Memory B cell (primary cell): ENCODE measurements at regions not wholly inside any gene's neighbourhood (a gene's known extent, or its start where the extent isn't known, plus 50 kb on each side); places are given as distances from the start of the nearest gene placed in this dataset.

Source experiments
- ATAC-seq: fragments of 150-1000 bp; cut with Tn5 transposase; 2 replicates; pipeline ENCODE4 v1.10.0; 2021; ENCODE audit warnings: low read depth, mild to moderate bottlenecking, moderate library complexity
- DNase-seq, 2 donors: peaks; one replicate each; pipeline ENCODE4 v3.0.0; 2022; ENCODE audit warnings: low spot score in 2 of 2
- H3K27ac Mint-ChIP-seq: one replicate; pipeline ENCODE4 v1.8.0; 2022; ENCODE audit warnings: mild to moderate bottlenecking, moderate library complexity, mixed read lengths
- H3K27me3 Mint-ChIP-seq: one replicate; pipeline ENCODE4 v1.8.0; 2022; ENCODE audit warnings: mixed read lengths
- H3K36me3 Mint-ChIP-seq: one replicate; pipeline ENCODE4 v1.8.0; 2022; ENCODE audit warnings: mild to moderate bottlenecking, mixed read lengths
- H3K4me1 Mint-ChIP-seq: one replicate; pipeline ENCODE4 v1.8.0; 2022; ENCODE audit warnings: mixed read lengths
- H3K4me3 Mint-ChIP-seq: one replicate; pipeline ENCODE4 v1.8.0; 2022; ENCODE audit warnings: mild to moderate bottlenecking, moderate library complexity, mixed read lengths
- H3K9me3 Mint-ChIP-seq: one replicate; pipeline ENCODE4 v1.8.0; 2022; ENCODE audit warnings: mixed read lengths

DNA sequence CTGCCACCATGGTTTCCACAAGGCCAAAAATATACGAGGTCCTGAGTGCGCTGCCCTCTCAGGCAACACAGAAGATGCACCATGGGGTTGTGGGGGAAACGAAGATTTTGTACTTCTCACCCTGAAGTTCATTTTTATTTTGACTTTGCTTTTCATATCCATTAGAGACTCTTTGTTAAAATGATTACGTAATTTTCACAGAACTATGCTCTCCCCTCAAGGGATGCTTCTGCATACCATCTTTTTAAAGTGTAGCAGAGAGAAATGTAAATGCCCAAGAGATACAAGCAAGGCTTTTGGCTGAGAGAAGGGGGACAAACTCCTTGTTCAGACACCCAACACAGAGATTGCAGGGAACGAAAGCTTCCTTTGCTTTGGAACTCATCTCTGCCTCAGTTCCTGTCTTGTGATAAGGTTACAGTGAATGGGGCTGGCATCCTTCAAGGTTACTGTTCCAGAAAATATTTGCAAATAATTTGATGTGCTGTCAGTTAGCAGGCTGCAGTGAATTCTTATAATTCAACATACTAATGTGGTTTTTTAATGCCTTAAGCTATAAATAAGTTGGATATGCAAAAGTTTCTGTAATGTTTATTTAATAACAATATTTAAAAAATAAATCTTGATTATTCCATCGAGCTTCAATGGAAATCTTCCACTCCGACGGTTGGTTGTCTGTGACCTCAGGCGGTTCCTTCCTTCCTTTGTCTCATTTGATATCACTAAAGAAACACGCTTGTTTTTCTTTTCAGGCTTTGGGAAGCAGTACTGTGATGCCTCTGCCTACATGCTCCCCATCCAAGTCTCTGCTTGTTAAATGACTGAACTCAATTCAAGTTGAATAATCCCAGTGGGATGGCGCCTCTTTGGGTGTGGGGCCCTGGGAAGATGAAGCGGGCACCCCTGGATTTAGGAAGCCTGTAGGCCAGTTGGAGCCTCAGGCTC lies 209.3 kb upstream of the CTBP2 start:
- Mint-ChIP-seq H3K4me3 (no peak overlapping the region), H3K4me1 (no peaks in the 10 kb centered on the region), H3K9me3 (peaks cover 11% of the 10 kb centered on the region), H3K36me3 (peaks cover 2% of the 10 kb centered on the region), H3K27ac (no peak overlapping the region), H3K27me3 (peaks cover 4% of the 10 kb centered on the region)
- no peak for DNase-seq
- ATAC-seq = no peak

DNA sequence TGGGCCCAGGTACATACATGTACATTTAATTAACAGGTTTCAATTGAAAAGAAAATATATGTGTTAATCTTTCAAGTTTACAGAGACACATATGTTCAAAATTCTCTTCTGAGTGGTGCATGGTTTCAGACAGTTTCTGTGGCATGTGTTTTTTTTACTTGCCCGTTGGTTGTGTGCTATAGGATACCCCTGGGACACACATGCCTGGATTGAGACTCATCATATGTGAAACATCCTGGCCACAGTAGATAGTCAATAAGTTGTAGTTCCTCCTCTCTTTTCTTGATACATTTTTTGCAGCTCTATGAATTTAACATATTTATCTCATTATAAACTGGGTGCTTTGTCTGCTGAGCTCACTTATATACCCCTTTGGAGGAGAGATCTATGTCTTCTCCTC lies 207.8 kb upstream of the CTBP2 start:
- Mint-ChIP-seq H3K9me3 (peaks cover 11% of the 10 kb centered on the region), H3K4me3 (no peak overlapping the region), H3K27me3 (peaks cover 4% of the 10 kb centered on the region), H3K36me3 (peaks cover 2% of the 10 kb centered on the region), H3K4me1 (no peaks in the 10 kb centered on the region), H3K27ac (no peak overlapping the region)
- ATAC-seq (no peak), DNase-seq (no peak)

DNA sequence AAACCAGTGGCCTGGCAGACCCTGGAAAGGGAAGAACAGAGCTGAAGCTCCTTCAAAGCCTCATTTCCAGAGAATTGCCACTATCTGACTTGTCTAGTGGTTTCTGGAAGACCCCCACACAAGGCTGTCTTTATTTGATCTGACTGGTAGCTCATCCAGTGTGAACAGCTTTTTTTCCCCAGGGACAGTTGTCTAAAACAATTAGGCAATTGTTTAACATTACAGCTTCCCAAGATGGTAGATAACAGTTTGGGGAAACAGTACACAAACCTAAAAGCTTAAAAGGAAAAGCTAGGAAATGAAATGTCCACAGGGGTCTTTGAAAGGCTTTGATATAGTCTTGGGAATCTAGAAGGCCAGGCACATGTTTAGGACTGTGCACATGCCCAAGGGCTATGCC lies 203.4 kb upstream of the CTBP2 start:
- peaks cover 4% of the 10 kb centered on the region for H3K27me3 Mint-ChIP-seq
- peaks cover 2% of the 10 kb centered on the region for H3K36me3 Mint-ChIP-seq

DNA sequence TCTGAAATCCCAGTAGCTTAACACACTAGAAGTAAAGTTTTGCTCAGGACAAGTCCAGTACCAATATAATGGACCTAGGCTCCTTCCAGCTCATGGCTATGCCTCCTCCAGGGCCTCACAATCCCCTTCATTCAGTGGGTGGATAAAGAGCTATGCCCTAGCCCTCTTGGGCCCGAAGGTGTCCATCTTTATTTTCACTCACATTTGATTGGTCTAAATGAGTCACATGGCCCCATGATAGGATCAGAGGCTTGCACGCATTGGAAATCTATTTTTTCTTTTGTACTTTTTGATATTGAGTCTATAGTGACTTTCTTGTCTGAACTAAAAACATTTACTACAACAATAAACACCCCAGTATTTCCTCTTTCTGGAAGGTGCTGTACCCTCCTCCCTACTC lies 202.6 kb upstream of the CTBP2 start:
- H3K27me3 Mint-ChIP-seq = peaks cover 4% of the 10 kb centered on the region
- no peak overlapping the region for H3K4me3 Mint-ChIP-seq
- ATAC-seq (no peak), DNase-seq (no peak)
- no peak overlapping the region for H3K27ac Mint-ChIP-seq
- H3K36me3 Mint-ChIP-seq = peaks cover 2% of the 10 kb centered on the region
- no peaks in the 10 kb centered on the region for H3K4me1 Mint-ChIP-seq
- H3K9me3 Mint-ChIP-seq = peaks cover 18% of the 10 kb centered on the region

More for the DNA sequence above, 203.4 kb upstream of the CTBP2 start:
- no peak overlapping the region for H3K27ac Mint-ChIP-seq
- DNase-seq (no peak), ATAC-seq (no peak)
- H3K4me3 Mint-ChIP-seq = no peak overlapping the region
- no peaks in the 10 kb centered on the region for H3K4me1 Mint-ChIP-seq
- H3K9me3 Mint-ChIP-seq = peaks cover 18% of the 10 kb centered on the region

DNA sequence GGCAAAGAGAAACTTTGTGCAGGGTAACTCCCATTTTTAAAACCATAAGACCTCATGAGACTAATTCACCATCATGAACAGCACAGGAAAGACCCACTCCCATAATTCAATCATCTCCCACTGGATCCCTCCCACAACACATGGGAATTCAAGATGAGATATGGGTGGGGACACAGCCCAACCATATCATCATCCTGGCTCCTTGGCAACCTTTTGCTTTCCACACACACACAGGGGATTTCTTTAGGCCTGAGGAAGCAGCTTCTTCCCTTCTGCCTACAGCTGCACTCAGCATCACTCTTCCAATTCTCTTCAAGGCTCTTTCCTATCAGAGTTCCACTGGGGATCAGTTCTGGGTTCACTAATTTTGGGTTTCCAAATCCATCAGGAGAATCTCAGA lies 199.0 kb upstream of the CTBP2 start:
- Mint-ChIP-seq H3K36me3 (no peaks in the 10 kb centered on the region), H3K4me1 (no peaks in the 10 kb centered on the region), H3K9me3 (peaks cover 9% of the 10 kb centered on the region), H3K4me3 (no peak overlapping the region), H3K27me3 (peaks cover 2% of the 10 kb centered on the region), H3K27ac (no peak overlapping the region)
- no peak for DNase-seq
- ATAC-seq = no peak

DNA sequence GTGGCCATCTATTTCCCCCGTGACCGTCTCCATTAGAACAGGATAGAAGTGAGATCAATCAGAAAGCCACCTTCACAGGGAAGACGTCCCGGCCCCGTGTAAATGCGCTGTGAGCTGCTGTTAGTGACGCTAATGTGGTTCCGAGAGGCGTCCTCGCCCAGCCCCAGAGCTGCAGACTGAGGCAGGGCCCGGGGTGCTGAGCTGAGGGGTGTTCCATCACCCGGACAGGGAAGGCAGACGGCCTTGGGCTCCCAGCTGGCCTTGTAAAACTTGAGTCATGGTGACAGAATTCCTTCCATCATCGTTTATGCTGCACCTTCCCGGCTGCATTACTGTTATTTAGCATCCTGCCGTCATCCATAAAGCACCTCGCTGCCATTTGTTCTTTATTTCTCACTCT lies 195.3 kb upstream of the CTBP2 start:
- DNase-seq (no peak), ATAC-seq (no peak)
- H3K27ac Mint-ChIP-seq = no peak overlapping the region
- H3K9me3 Mint-ChIP-seq = peaks cover 9% of the 10 kb centered on the region
- no peaks in the 10 kb centered on the region for H3K36me3 Mint-ChIP-seq
- peaks cover 2% of the 10 kb centered on the region for H3K27me3 Mint-ChIP-seq
- no peaks in the 10 kb centered on the region for H3K4me1 Mint-ChIP-seq
- H3K4me3 Mint-ChIP-seq = no peak overlapping the region

DNA sequence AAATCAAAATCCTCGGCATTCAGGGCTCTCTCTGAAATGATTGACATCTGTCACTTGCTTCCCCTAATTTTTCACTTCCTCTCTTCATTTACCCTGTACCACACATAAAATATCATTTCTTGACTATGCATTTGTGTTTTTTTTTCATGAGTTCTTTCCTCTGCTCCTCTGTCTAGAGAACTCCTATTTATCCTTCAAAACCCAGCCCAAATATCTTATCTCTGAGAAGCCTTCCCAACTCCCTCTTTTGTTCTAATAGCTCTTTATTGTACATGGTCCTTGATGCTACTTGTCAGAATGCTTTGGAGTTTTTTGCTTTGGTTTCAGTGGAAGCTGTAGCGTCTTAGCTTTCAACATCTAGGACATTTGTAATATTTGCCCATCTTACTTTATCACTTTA lies 190.2 kb upstream of the CTBP2 start:
- Mint-ChIP-seq H3K27ac (no peak overlapping the region), H3K4me3 (no peak overlapping the region), H3K36me3 (no peaks in the 10 kb centered on the region), H3K27me3 (peaks cover 3% of the 10 kb centered on the region), H3K9me3 (no peaks in the 10 kb centered on the region), H3K4me1 (no peaks in the 10 kb centered on the region)
- DNase-seq (no peak), ATAC-seq (no peak)

DNA sequence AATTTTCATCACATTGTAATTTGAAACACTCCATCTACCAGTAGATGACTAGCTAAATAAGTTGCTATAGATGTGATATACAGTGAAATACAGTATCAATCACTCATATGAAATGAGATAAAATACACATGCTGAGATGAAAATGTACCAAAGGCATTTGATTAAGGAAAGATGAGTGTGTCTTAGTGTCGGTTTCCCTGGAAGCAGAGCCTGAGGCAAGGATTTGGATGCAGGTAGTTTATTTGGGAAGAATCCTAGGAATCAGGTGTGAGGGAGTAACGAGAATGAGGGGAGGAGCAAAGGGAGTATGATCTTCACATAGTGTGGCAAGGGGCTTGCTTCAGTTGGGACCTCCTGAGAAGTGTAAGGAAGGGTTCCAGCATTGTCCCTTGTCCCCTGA lies 188.2 kb upstream of the CTBP2 start:
- DNase-seq (no peak), ATAC-seq (no peak)
- H3K4me3 Mint-ChIP-seq = no peak overlapping the region
- H3K36me3 Mint-ChIP-seq = no peaks in the 10 kb centered on the region
- no peak overlapping the region for H3K27ac Mint-ChIP-seq
- H3K27me3 Mint-ChIP-seq = peaks cover 6% of the 10 kb centered on the region
- no peaks in the 10 kb centered on the region for H3K9me3 Mint-ChIP-seq
- H3K4me1 Mint-ChIP-seq = peaks cover 4% of the 10 kb centered on the region

DNA sequence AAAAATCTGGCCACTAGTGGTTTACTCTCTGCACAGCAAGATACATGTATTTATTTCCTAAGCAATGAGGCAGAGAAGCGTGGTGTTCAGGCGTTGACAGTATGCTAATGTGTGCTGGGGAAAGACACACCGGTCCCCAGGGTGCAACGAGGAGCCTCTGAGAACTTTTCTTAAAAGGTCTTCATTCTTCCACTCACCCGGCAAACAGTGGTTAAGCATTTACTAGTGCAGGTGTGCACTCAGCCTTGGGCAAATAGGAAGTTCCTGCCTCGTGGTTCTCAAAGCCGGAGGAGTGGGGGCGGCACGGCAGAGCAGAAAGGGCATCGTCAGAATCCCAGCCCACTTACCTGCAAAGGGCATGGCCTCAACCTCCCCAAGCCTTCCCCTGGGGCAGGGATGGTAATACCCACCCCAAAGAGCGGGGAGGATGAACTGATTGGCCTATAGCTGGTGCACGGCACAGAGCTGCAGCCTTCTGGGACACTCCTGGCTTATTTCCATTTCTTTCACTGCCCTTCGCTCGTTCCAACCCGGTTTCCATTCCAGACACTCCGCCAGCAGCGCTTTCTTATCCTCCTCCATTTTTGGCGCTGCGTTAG lies 184.3 kb upstream of the CTBP2 start:
- peaks cover 2% of the 10 kb centered on the region for H3K9me3 Mint-ChIP-seq
- no peak for DNase-seq
- no peaks in the 10 kb centered on the region for H3K36me3 Mint-ChIP-seq
- H3K4me3 Mint-ChIP-seq = no peak overlapping the region
- H3K27me3 Mint-ChIP-seq = peaks cover 8% of the 10 kb centered on the region
- ATAC-seq = no peak
- H3K4me1 Mint-ChIP-seq = peaks cover 4% of the 10 kb centered on the region
- H3K27ac Mint-ChIP-seq = no peak overlapping the region

DNA sequence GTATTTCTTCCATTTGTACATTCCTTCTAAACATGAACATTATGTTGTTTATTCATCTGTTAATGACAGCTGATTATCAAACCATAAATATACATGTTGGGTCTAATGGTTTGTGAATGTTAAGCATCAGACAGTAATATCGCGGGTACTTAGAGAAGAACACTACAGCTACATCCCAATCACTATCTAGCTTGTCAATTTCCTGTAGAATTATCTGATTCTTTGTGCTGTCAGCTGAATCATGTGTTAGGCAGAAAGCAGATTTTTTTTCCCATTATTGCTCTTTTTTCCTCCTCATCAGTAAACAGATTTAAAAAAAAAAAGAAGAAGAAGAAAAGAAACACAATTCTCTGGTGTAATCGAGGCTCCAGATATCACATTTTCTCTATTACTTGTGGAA lies 183.6 kb upstream of the CTBP2 start:
- ATAC-seq (no peak), DNase-seq (no peak)
- H3K27ac Mint-ChIP-seq = no peak overlapping the region
- H3K27me3 Mint-ChIP-seq = peaks cover 8% of the 10 kb centered on the region
- H3K4me3 Mint-ChIP-seq = no peak overlapping the region
- H3K4me1 Mint-ChIP-seq = peaks cover 4% of the 10 kb centered on the region
- peaks cover 7% of the 10 kb centered on the region for H3K9me3 Mint-ChIP-seq
- H3K36me3 Mint-ChIP-seq = no peaks in the 10 kb centered on the region

DNA sequence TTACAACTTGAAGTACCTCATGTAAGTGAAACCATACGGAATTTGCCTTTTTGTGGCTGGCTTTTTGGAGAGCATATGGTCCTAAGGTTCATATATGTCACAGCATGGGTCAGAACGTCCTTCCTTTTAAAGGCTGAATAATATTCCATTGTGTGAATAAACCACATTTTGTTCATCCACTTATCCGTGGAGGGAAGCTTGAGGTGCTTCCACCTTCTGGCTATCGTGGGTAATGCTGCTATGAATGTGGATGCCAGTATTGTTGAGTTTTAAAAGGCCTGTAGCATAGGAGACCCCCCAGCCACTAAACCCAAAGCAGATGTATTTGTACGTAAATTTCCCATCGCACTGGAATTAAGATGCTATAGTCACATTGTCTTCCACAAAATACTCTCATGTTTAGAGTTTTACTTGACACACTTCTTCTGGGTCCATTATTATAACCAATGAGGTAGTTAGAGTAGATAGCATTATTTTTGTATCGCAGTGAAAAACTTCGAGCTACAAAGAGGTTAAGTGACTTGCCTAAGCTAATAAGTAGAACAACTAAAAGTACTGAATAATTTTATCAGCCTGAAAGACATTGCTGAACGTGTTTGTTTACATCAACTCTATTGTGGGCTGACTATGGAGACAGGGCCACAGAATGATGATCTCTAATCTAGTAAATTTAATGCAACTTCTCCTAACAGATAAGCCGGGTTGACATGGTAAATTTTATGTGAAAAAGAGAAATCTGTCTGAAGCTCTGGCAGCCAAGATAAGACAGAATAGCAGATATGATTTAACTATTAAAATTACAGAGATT lies 183.0 kb upstream of the CTBP2 start:
- Mint-ChIP-seq H3K4me3 (no peak overlapping the region), H3K36me3 (no peaks in the 10 kb centered on the region), H3K27ac (no peak overlapping the region), H3K27me3 (peaks cover 8% of the 10 kb centered on the region), H3K9me3 (peaks cover 9% of the 10 kb centered on the region), H3K4me1 (peaks cover 4% of the 10 kb centered on the region)
- DNase-seq (no peak), ATAC-seq (no peak)

DNA sequence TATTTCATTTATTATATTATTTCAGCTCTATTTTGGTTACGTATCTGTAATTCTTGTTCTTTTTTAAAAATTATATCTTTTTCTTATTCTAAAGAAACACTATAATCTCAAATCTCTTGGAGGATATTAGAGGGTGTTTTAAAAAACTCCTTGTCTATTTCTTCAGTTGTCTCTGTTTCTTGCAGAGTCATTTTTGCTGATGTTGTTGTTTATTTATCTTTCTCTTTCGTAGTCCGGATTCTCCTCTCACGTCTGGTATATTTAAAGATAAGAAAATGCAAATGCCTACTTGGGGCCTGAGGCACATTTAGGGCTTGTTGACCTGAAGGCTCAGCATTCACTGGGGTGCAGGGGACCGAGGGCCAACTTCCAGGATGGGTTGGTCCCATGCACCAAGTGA lies 181.2 kb upstream of the CTBP2 start:
- Mint-ChIP-seq H3K4me3 (no peak overlapping the region), H3K27ac (no peak overlapping the region), H3K36me3 (no peaks in the 10 kb centered on the region), H3K27me3 (peaks cover 6% of the 10 kb centered on the region), H3K9me3 (peaks cover 13% of the 10 kb centered on the region), H3K4me1 (peaks cover 4% of the 10 kb centered on the region)
- no peak for DNase-seq
- no peak for ATAC-seq

DNA sequence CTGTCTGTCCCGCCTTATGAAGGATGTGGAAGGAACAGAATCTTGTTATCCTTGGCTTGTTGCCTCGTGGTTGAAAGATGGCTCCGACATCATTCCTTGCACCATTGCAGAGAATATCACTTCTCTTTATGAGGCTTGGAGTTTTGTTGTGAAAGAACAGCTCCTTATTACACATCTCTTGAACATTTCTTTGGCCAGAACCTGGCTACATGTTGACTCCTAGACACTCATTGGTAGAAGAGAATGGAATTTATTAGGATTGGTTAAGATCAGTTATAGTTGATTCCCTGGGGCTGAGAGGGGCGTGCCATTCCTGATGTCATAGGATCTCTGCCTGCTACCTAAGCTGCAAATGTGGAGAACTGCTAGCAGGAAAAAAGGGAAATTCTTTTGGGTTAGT lies 180.5 kb upstream of the CTBP2 start:
- H3K27ac Mint-ChIP-seq = no peak overlapping the region
- DNase-seq (no peak), ATAC-seq (no peak)

DNA sequence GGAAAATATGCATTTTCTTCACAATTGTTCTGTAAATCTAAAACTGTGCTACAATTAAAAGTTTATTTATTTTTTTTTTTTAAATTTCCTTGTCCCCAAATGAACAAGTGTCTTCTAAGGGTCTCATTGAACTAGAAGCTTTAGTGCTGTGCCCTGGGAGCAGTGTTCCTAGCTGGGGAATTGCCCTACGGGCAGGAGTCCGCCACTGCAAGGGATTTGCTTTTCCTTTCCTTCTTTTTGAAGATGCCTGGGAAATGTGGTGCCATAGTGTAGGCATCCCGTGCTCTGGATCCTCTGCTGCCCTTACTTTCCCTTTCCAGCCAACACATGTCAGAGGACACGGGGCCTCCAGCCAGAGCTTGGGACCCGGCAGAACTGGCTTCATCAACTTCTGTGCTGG lies 177.1 kb upstream of the CTBP2 start:
- Mint-ChIP-seq H3K9me3 (peaks cover 13% of the 10 kb centered on the region), H3K27me3 (peaks cover 2% of the 10 kb centered on the region), H3K4me3 (no peak overlapping the region), H3K36me3 (no peaks in the 10 kb centered on the region), H3K4me1 (no peaks in the 10 kb centered on the region), H3K27ac (no peak overlapping the region)
- DNase-seq = no peak
- ATAC-seq = no peak

More for the DNA sequence above, 180.5 kb upstream of the CTBP2 start:
- Mint-ChIP-seq H3K36me3 (no peaks in the 10 kb centered on the region), H3K4me1 (peaks cover 4% of the 10 kb centered on the region), H3K27me3 (peaks cover 5% of the 10 kb centered on the region), H3K4me3 (no peak overlapping the region), H3K9me3 (peaks cover 13% of the 10 kb centered on the region)
